ENCODE measurements at regions not wholly inside any gene's neighbourhood (a gene's known extent, or its start where the extent isn't known, plus 50 kb on each side); places are given as distances from the start of the nearest gene placed in this dataset.

DNA sequence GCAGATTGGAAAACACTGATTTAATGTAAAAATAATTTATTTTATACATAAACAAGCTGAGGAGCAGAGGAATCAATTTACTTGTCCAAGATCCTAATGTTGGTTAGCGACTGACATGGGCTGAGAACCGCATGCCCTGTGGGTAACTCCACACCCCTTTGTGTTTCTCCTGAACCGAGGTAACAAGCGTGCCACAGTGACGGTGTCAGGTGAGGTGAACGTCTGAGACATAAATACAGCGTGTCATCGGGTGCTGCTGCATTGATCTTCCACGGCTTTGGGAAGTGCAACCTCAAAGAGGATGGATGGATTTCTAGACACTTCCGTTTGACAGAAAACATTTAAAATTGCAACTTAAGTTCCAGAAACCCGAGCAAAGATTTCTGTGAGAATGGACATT lies 386.8 kb upstream of the ADARB2 start:
- no peak overlapping the region for H3K27ac ChIP-seq (ENCODE audit: low read depth, low read length, poor library complexity, severe bottlenecking)
- H3K4me2 ChIP-seq (ENCODE audit: low read length): no peak overlapping the region
- TF ChIP-seq, protein P1, sequence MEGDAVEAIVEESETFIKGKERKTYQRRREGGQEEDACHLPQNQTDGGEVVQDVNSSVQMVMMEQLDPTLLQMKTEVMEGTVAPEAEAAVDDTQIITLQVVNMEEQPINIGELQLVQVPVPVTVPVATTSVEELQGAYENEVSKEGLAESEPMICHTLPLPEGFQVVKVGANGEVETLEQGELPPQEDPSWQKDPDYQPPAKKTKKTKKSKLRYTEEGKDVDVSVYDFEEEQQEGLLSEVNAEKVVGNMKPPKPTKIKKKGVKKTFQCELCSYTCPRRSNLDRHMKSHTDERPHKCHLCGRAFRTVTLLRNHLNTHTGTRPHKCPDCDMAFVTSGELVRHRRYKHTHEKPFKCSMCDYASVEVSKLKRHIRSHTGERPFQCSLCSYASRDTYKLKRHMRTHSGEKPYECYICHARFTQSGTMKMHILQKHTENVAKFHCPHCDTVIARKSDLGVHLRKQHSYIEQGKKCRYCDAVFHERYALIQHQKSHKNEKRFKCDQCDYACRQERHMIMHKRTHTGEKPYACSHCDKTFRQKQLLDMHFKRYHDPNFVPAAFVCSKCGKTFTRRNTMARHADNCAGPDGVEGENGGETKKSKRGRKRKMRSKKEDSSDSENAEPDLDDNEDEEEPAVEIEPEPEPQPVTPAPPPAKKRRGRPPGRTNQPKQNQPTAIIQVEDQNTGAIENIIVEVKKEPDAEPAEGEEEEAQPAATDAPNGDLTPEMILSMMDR (conservative IDR thresholded peaks at IDR 0.05; ENCODE audit: low read length): no peak
- TF ChIP-seq EZH2phosphoT487 (IDR thresholded peaks at IDR 0.05; ENCODE audit: borderline replicate concordance, low read depth, low read length): no peak
- ChIA-PET CTCF (ENCODE audit: unreplicated experiment) (no interaction called here), POLR2A (no interaction called here)
- H4K20me1 ChIP-seq (ENCODE audit: insufficient read depth, low read length): no peaks in the 10 kb centered on the region
- BruUV-seq (replicated peaks): no TSS peak
- DNase-seq (ENCODE audit: low spot score): no peak
- no peaks in the 10 kb centered on the region for H3K9me3 ChIP-seq (ENCODE audit: low read length)
- no peak overlapping the region for H3K4me3 ChIP-seq (ENCODE audit: low read depth, low read length, poor library complexity, severe bottlenecking)
- H3K9me2 ChIP-seq (ENCODE audit: insufficient read depth, low read length): no peaks in the 10 kb centered on the region
- H3K36me3 ChIP-seq (ENCODE audit: insufficient read depth, low read length): no peaks in the 10 kb centered on the region
- H3K79me2 ChIP-seq (ENCODE audit: insufficient read depth, low read depth, low read length): no peaks in the 10 kb centered on the region
- intact Hi-C loops (cut with micrococcal nuclease; ENCODE audit: unreplicated experiment): no loop called here
- H3K4me1 ChIP-seq (ENCODE audit: insufficient read depth, low read length, poor library complexity, severe bottlenecking): no peaks in the 10 kb centered on the region
- no peak overlapping the region for H2AFZ ChIP-seq (ENCODE audit: low read length)

DNA sequence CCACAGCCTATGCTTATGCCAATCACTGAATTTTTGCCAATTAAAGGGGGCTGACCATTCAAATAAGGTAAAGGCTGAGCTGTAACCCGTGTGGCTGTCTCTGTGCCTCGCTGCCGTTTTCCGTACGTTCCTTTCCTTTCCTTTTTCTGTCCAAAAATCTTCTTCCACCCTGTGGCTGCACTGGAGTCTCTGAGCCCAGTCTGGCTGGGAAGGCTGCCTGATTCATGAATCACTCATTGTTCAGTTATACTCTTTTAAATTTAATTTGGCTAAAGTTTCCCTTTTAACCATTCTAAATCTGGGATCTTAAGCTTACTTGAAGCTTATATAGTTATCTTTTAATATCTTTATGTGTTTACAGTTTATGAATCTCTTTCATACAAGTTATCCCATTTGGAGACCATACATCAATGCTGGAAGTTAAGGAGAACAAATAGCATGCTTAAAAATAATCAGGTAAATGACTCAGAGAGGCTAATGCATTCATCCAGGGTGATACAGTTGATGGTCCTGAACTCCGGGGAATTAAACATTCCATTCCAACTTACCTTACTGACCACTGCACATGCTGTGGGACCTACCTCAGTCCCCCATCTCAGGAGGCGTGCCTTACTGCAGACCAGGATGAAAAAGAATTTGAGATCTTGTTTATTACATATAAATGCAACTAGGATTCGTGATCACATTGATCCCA lies 385.3 kb upstream of the ADARB2 start:
- Histone ChIP-seq H3K79me2 (ENCODE audit: insufficient read depth, low read depth, low read length) (no peaks in the 10 kb centered on the region), H3K9me3 (ENCODE audit: low read length) (no peaks in the 10 kb centered on the region), H3K9me2 (ENCODE audit: insufficient read depth, low read length) (no peaks in the 10 kb centered on the region), H3K4me1 (ENCODE audit: insufficient read depth, low read length, poor library complexity, severe bottlenecking) (no peaks in the 10 kb centered on the region), H3K4me3 (ENCODE audit: low read depth, low read length, poor library complexity, severe bottlenecking) (no peak overlapping the region), H2AFZ (ENCODE audit: low read length) (no peak overlapping the region), H3K27ac (ENCODE audit: low read depth, low read length, poor library complexity, severe bottlenecking) (no peak overlapping the region), H3K4me2 (ENCODE audit: low read length) (no peak overlapping the region), H4K20me1 (ENCODE audit: insufficient read depth, low read length) (no peaks in the 10 kb centered on the region), H3K36me3 (ENCODE audit: insufficient read depth, low read length) (no peaks in the 10 kb centered on the region)
- DNase-seq (ENCODE audit: low spot score): no peak
- CTCF ChIA-PET (ENCODE audit: unreplicated experiment): no interaction called here
- POLR2A ChIA-PET: interaction anchor here (0.5 kb wide), 1 partner anchor 51 kb away, joined by 3 read pairs; no protein-coding TSS in a partner anchor
- intact Hi-C loops (cut with micrococcal nuclease; ENCODE audit: unreplicated experiment): no loop called here
- BruUV-seq (replicated peaks): no TSS peak
- no peak for TF ChIP-seq EZH2phosphoT487 (IDR thresholded peaks at IDR 0.05; ENCODE audit: borderline replicate concordance, low read depth, low read length)
- TF ChIP-seq, protein P1 (conservative IDR thresholded peaks at IDR 0.05; ENCODE audit: low read length): no peak

DNA sequence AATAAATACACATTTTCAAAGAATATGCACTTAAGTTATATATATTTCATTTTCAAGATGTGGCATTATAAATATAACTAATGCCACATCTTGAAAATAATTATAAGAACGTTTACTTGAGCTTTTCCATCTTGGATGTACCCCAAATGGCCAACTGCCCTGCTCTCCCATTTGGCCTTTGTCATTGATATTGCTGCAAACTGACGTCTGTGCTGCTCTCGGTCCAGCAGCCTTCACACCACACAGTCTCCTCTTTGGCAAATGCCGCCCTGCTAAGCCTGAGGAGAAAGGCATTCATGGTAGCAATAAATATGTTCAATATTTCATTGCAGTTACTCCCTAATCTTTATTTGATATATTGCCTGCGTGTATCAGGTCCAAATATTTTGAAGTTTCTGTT lies 384.6 kb upstream of the ADARB2 start:
- TF ChIP-seq, protein P1 (conservative IDR thresholded peaks at IDR 0.05; ENCODE audit: low read length): no peak
- no peak for TF ChIP-seq EZH2phosphoT487 (IDR thresholded peaks at IDR 0.05; ENCODE audit: borderline replicate concordance, low read depth, low read length)
- CTCF ChIA-PET (ENCODE audit: unreplicated experiment): no interaction called here
- Histone ChIP-seq H3K9me2 (ENCODE audit: insufficient read depth, low read length) (no peaks in the 10 kb centered on the region), H3K9me3 (ENCODE audit: low read length) (no peaks in the 10 kb centered on the region), H3K79me2 (ENCODE audit: insufficient read depth, low read depth, low read length) (no peaks in the 10 kb centered on the region), H3K4me1 (ENCODE audit: insufficient read depth, low read length, poor library complexity, severe bottlenecking) (no peaks in the 10 kb centered on the region), H2AFZ (ENCODE audit: low read length) (no peak overlapping the region), H4K20me1 (ENCODE audit: insufficient read depth, low read length) (no peaks in the 10 kb centered on the region), H3K4me2 (ENCODE audit: low read length) (no peak overlapping the region), H3K27ac (ENCODE audit: low read depth, low read length, poor library complexity, severe bottlenecking) (no peak overlapping the region), H3K36me3 (ENCODE audit: insufficient read depth, low read length) (no peaks in the 10 kb centered on the region), H3K4me3 (ENCODE audit: low read depth, low read length, poor library complexity, severe bottlenecking) (no peak overlapping the region)
- BruUV-seq (replicated peaks): no TSS peak
- no peak for DNase-seq (ENCODE audit: low spot score)
- POLR2A ChIA-PET: no interaction called here
- intact Hi-C loops (cut with micrococcal nuclease; ENCODE audit: unreplicated experiment): no loop called here
